Glutamatergic neuron (in vitro differentiated cells): ENCODE measurements at regions not wholly inside any gene's neighbourhood (a gene's known extent, or its start where the extent isn't known, plus 50 kb on each side); places are given as distances from the start of the nearest gene placed in this dataset.
A peak's percentile ranks its signal among the peaks of the same experiment; 100 is the strongest.

Experiments
- DNase-seq: peaks from one replicate; pipeline ENCODE4 v3.0.0; 2022
- H3K27ac Mint-ChIP-seq: one replicate; pipeline ENCODE4 v1.8.0; 2020; ENCODE audit warnings: mild to moderate bottlenecking, mixed read lengths, inconsistent platforms; ENCODE audit not compliant: unreplicated experiment
- H3K27me3 Mint-ChIP-seq: one replicate; pipeline ENCODE4 v1.8.0; 2020; ENCODE audit warnings: mild to moderate bottlenecking, moderate library complexity, mixed read lengths, inconsistent platforms; ENCODE audit not compliant: unreplicated experiment
- H3K36me3 Mint-ChIP-seq: one replicate; pipeline ENCODE4 v1.8.0; 2020; ENCODE audit warnings: mild to moderate bottlenecking, mixed read lengths, inconsistent platforms; ENCODE audit not compliant: unreplicated experiment
- H3K4me1 Mint-ChIP-seq: one replicate; pipeline ENCODE4 v1.8.0; 2020; ENCODE audit warnings: mild to moderate bottlenecking, low read depth, mixed read lengths, inconsistent platforms; ENCODE audit not compliant: unreplicated experiment
- H3K4me3 Mint-ChIP-seq: one replicate; pipeline ENCODE4 v1.8.0; 2020; ENCODE audit warnings: mild to moderate bottlenecking, mixed read lengths, inconsistent platforms; ENCODE audit not compliant: unreplicated experiment
- H3K9me3 Mint-ChIP-seq: one replicate; pipeline ENCODE4 v1.8.0; 2020; ENCODE audit warnings: mild to moderate bottlenecking, moderate library complexity, mixed read lengths, inconsistent platforms; ENCODE audit not compliant: unreplicated experiment
- TF ChIP-seq, protein P1 (sequence below): fragments of 200-600 bp; sonication (generic); IDR thresholded peaks from one replicate; pipeline ENCODE4 v1.5.0; 2021; ENCODE audit not compliant: partially characterized antibody, unreplicated experiment

- no peak for DNase-seq
- Mint-ChIP-seq H3K9me3 (peaks cover 6% of the 10 kb centered on the region), H3K4me1 (no peaks in the 10 kb centered on the region), H3K36me3 (peaks cover 33% of the 10 kb centered on the region), H3K27ac (no peak overlapping the region), H3K27me3 (no peaks in the 10 kb centered on the region), H3K4me3 (no peak overlapping the region)
- TF ChIP-seq, protein P1, sequence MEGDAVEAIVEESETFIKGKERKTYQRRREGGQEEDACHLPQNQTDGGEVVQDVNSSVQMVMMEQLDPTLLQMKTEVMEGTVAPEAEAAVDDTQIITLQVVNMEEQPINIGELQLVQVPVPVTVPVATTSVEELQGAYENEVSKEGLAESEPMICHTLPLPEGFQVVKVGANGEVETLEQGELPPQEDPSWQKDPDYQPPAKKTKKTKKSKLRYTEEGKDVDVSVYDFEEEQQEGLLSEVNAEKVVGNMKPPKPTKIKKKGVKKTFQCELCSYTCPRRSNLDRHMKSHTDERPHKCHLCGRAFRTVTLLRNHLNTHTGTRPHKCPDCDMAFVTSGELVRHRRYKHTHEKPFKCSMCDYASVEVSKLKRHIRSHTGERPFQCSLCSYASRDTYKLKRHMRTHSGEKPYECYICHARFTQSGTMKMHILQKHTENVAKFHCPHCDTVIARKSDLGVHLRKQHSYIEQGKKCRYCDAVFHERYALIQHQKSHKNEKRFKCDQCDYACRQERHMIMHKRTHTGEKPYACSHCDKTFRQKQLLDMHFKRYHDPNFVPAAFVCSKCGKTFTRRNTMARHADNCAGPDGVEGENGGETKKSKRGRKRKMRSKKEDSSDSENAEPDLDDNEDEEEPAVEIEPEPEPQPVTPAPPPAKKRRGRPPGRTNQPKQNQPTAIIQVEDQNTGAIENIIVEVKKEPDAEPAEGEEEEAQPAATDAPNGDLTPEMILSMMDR: no peak
These were observed 127.3 kb upstream of the APP start for GRCh38 chr21:26297851-26298250.

DNA sequence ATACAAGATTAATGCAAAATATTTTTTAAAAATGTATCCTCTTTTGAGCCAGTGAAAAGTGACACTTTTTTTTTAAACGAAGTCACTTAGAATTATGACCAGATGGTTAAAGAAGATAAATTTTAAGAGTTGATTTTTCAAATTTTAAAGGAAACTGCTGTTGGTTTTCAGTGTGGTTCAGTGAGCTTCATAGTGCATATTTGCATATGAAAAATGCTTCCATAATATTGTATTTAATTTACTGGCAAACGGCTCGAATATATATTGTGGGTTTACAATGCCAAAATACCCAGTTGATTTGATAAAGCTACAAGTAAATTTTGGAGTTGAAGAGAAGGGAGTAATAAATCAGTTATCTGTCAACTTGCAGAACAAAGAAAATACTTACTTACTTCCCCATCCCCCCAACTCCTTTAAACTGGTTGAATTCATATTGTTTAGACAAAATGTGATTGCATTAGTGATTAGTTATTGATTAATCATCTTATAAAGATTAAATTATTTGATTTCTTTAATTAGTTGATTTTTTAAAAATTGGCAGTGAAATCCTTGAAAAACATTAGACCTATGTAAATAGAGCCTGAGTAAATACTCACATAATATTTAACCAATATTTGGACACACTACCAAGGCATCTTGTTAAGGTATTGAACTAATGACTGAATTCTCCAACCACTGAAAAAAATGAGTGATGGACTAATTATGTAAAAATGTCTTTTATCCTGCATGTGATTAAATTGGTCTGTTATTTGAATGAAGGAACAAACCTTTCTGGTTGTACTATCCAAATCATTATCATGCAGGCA is 122.8 kb upstream of the APP start:
- Mint-ChIP-seq H3K27ac (no peak overlapping the region), H3K4me1 (no peaks in the 10 kb centered on the region), H3K36me3 (peaks cover 16% of the 10 kb centered on the region), H3K9me3 (peaks cover 3% of the 10 kb centered on the region), H3K27me3 (no peaks in the 10 kb centered on the region), H3K4me3 (no peak overlapping the region)
- DNase-seq: no peak
- TF ChIP-seq, protein P1: no peak

- TF ChIP-seq, protein P1: no peak
- H3K9me3 Mint-ChIP-seq: peaks cover 3% of the 10 kb centered on the region
- H3K36me3 Mint-ChIP-seq: no peaks in the 10 kb centered on the region
- no peaks in the 10 kb centered on the region for H3K27me3 Mint-ChIP-seq
- DNase-seq: no peak
- no peak overlapping the region for H3K27ac Mint-ChIP-seq
- peaks cover 6% of the 10 kb centered on the region for H3K4me1 Mint-ChIP-seq
- H3K4me3 Mint-ChIP-seq: no peak overlapping the region
These were observed 117.5 kb upstream of the APP start for GRCh38 chr21:26288026-26288425.

DNA sequence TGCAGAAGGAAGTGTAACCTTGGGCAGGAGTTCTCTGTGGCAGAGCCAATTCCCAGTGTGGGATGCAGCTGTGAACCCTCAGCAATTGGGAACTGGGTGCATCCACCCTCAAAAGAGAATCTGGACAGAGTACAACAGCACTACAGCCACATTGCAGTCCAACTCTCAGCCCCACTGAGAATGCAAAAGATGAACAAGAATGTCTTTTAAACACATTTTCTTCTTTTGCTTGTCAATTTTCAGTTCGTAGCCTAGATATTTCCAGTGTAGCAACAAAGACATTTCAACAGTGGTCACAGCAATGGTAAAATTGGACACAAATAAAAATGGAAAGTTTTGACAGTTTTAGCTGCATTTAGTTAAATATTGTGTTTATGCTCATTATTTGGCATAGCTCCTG is 114.0 kb upstream of the APP start:
- no peak overlapping the region for H3K27ac Mint-ChIP-seq
- H3K27me3 Mint-ChIP-seq: peaks cover 5% of the 10 kb centered on the region
- H3K4me1 Mint-ChIP-seq: peaks cover 36% of the 10 kb centered on the region
- no peak for DNase-seq
- TF ChIP-seq, protein P1: no peak
- peaks cover 16% of the 10 kb centered on the region for H3K9me3 Mint-ChIP-seq
- H3K4me3 Mint-ChIP-seq: no peak overlapping the region
- no peaks in the 10 kb centered on the region for H3K36me3 Mint-ChIP-seq

DNA sequence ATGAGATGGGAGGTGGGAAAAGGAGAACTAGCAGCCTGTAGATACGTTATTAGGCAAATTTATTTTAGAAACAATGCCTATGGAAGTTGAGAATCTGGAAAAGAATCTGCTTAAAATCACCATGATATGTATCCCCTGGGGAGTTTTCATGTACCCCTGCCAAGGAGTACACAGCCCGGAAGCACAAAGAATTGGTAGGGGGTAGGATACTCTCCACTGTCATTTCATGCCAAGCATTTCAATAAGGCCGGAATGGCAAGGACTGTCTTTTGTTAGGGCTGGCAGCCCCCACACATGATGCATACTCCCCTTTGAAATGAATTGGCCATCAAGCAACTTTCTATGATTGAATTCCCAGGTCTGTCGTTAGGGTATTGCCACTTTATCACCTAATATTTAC is 111.5 kb upstream of the APP start:
- Mint-ChIP-seq H3K36me3 (no peaks in the 10 kb centered on the region), H3K4me1 (peaks cover 50% of the 10 kb centered on the region), H3K9me3 (peaks cover 16% of the 10 kb centered on the region), H3K27ac (peak overlapping the region; percentile 96), H3K4me3 (peak overlapping the region; percentile 83), H3K27me3 (peaks cover 10% of the 10 kb centered on the region)
- TF ChIP-seq, protein P1: no peak
- DNase-seq: no peak
